ENCODE measurements at regions not wholly inside any gene's neighbourhood (a gene's known extent, or its start where the extent isn't known, plus 50 kb on each side); places are given as distances from the start of the nearest gene placed in this dataset.

GRCh38 chr7:9091282-9091681 lies 657.9 kb downstream of the NXPH1 start:
- TF ChIP-seq ZNF664 (tag by site-specific recombination; IDR thresholded peaks at IDR 0.05) (no peak), CTCF (tag by site-specific recombination; IDR thresholded peaks at IDR 0.05) (no peak), ZNF837 (tag by site-specific recombination; IDR thresholded peaks at IDR 0.05) (no peak), REST (tag by site-specific recombination; IDR thresholded peaks at IDR 0.05) (no peak), TCF7L2 (IDR thresholded peaks at IDR 0.05; ENCODE audit: borderline replicate concordance, low read depth, low read length) (no peak), ZBTB10 (tag by site-specific recombination; IDR thresholded peaks at IDR 0.05) (no peak), SALL2 (tag by site-specific recombination; IDR thresholded peaks at IDR 0.05; ENCODE audit: borderline replicate concordance) (no peak), HOXA7 (CRISPR knock-in tag; IDR thresholded peaks at IDR 0.05; ENCODE audit: borderline replicate concordance) (no peak), KLF9 (tag by site-specific recombination; IDR thresholded peaks at IDR 0.05; ENCODE audit: low read depth) (no peak)

Data from HEK293 (cell line).